ENCODE measurements at regions not wholly inside any gene's neighbourhood (a gene's known extent, or its start where the extent isn't known, plus 50 kb on each side); places are given as distances from the start of the nearest gene placed in this dataset.
"Not testable (repeated sequence)": the region's sequence is repeated elsewhere in the genome, so short reads cannot be mapped to it uniquely, and the experiment has no call there.

DNA sequence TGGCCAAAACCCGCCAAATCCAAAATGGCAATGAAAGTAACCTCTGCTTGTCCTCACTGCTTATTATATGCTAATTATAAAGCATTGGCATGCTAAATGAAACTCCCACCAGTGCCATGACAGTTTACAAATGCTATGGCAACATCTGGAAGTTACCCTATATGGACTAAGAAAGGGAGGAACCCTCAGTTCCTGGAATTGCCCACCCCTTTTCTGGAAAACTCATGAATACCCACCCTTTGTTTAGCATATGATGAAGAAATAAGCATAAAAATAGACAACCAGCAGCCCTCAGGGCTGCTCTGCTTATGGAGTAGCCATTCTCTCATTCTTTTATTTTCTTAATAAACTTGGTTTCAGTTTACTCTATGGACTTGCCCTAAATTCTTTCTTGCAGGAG, 269.8 kb downstream of the OLFM4 start:
- TF ChIP-seq EZH2phosphoT487 (IDR thresholded peaks at IDR 0.05; ENCODE audit: borderline replicate concordance, low read length): no peak
- TF ChIP-seq, protein P1, sequence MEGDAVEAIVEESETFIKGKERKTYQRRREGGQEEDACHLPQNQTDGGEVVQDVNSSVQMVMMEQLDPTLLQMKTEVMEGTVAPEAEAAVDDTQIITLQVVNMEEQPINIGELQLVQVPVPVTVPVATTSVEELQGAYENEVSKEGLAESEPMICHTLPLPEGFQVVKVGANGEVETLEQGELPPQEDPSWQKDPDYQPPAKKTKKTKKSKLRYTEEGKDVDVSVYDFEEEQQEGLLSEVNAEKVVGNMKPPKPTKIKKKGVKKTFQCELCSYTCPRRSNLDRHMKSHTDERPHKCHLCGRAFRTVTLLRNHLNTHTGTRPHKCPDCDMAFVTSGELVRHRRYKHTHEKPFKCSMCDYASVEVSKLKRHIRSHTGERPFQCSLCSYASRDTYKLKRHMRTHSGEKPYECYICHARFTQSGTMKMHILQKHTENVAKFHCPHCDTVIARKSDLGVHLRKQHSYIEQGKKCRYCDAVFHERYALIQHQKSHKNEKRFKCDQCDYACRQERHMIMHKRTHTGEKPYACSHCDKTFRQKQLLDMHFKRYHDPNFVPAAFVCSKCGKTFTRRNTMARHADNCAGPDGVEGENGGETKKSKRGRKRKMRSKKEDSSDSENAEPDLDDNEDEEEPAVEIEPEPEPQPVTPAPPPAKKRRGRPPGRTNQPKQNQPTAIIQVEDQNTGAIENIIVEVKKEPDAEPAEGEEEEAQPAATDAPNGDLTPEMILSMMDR (IDR thresholded peaks at IDR 0.05; ENCODE audit: low read depth, low read length, poor library complexity, severe bottlenecking): no peak
- Histone ChIP-seq H3K4me1 (ENCODE audit: control insufficient read depth, low read length) (no peaks in the 10 kb centered on the region), H4K20me1 (ENCODE audit: control insufficient read depth, insufficient read depth, low read depth, low read length) (no peaks in the 10 kb centered on the region), H3K9me2 (replicated peaks; ENCODE audit: control insufficient read depth, low read length) (no peaks in the 10 kb centered on the region), H3K27me3 (ENCODE audit: control insufficient read depth, low read length) (no peaks in the 10 kb centered on the region), H3K36me3 (ENCODE audit: control insufficient read depth, low read length) (no peaks in the 10 kb centered on the region), H3F3A (ENCODE audit: control insufficient read depth, insufficient read depth) (no peaks in the 10 kb centered on the region), H3K27ac (ENCODE audit: low read depth, low read length) (no peak overlapping the region), H3K4me3 (ENCODE audit: low read length) (no peak overlapping the region), H3K9me3 (ENCODE audit: control insufficient read depth, insufficient read depth, low read length) (no peaks in the 10 kb centered on the region), H3K79me2 (ENCODE audit: control insufficient read depth, low read length) (no peaks in the 10 kb centered on the region), H3K4me2 (ENCODE audit: low read length) (no peak overlapping the region)

DNA sequence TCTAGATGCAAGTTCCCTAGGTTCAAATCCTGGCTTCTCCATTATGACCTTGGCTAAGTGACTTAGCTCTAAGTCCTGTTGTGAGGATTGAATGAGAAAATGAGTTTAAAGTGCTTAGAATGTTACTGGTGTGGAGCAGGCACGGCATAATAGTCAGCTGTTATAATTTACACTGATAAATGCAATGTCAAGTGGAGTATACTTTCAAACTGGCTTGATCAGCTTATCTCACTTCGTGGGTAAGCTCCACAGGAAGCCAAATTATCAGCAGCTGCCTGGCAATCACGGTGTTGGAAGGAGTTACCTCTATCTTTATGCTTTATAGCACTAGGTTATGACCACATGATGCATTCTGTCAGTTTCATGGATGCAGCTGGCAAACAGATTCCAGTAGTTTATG, 272.8 kb downstream of the OLFM4 start:
- no peaks in the 10 kb centered on the region for H4K20me1 ChIP-seq (ENCODE audit: control insufficient read depth, insufficient read depth, low read depth, low read length)
- H3K4me3 ChIP-seq (ENCODE audit: low read length): no peak overlapping the region
- no peaks in the 10 kb centered on the region for H3K36me3 ChIP-seq (ENCODE audit: control insufficient read depth, low read length)
- TF ChIP-seq, protein P1 (IDR thresholded peaks at IDR 0.05; ENCODE audit: low read depth, low read length, poor library complexity, severe bottlenecking): no peak
- TF ChIP-seq EZH2phosphoT487 (IDR thresholded peaks at IDR 0.05; ENCODE audit: borderline replicate concordance, low read length): no peak
- H3K27me3 ChIP-seq (ENCODE audit: control insufficient read depth, low read length): no peaks in the 10 kb centered on the region
- no peaks in the 10 kb centered on the region for H3F3A ChIP-seq (ENCODE audit: control insufficient read depth, insufficient read depth)
- no peaks in the 10 kb centered on the region for H3K9me3 ChIP-seq (ENCODE audit: control insufficient read depth, insufficient read depth, low read length)
- H3K79me2 ChIP-seq (ENCODE audit: control insufficient read depth, low read length): no peaks in the 10 kb centered on the region
- no peaks in the 10 kb centered on the region for H3K4me1 ChIP-seq (ENCODE audit: control insufficient read depth, low read length)
- no peaks in the 10 kb centered on the region for H3K9me2 ChIP-seq (replicated peaks; ENCODE audit: control insufficient read depth, low read length)
- no peak overlapping the region for H3K4me2 ChIP-seq (ENCODE audit: low read length)
- no peak overlapping the region for H3K27ac ChIP-seq (ENCODE audit: low read depth, low read length)

- not testable (repeated sequence) for H3F3A ChIP-seq (ENCODE audit: control insufficient read depth, insufficient read depth); H3K36me3 ChIP-seq (ENCODE audit: control insufficient read depth, low read length); H3K27me3 ChIP-seq (ENCODE audit: control insufficient read depth, low read length); H4K20me1 ChIP-seq (ENCODE audit: control insufficient read depth, insufficient read depth, low read depth, low read length); H3K4me1 ChIP-seq (ENCODE audit: control insufficient read depth, low read length); H3K9me3 ChIP-seq (ENCODE audit: control insufficient read depth, insufficient read depth, low read length); H3K27ac ChIP-seq (ENCODE audit: low read depth, low read length); H3K9me2 ChIP-seq (replicated peaks; ENCODE audit: control insufficient read depth, low read length); H3K4me3 ChIP-seq (ENCODE audit: low read length); H3K4me2 ChIP-seq (ENCODE audit: low read length); H3K79me2 ChIP-seq (ENCODE audit: control insufficient read depth, low read length)
Measured at GRCh38 chr13:53305419-53305818, 276.8 kb downstream of the OLFM4 start.

DNA sequence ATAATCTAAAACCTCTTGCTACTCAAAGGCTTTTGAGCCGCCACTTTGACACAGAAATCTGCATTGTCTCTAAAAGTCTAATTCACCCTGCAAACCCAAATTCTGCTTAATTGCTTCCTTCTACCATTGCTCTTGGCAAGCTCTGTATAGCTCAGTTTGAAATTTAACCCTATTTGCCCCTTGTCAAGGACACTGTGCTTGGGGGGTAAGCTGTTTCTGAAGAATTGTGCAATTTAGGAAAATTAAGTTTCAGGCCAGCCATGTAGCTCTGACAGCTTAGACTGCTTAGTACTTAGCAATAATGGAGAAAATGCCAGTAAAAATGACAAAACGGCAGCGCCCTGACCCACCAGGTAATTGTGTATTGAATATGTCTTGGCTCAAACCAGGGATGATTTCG, 282.2 kb downstream of the OLFM4 start:
- Histone ChIP-seq H3K79me2 (ENCODE audit: control insufficient read depth, low read length) (no peaks in the 10 kb centered on the region), H3K4me1 (ENCODE audit: control insufficient read depth, low read length) (no peaks in the 10 kb centered on the region), H3K27ac (ENCODE audit: low read depth, low read length) (no peak overlapping the region), H3K4me3 (ENCODE audit: low read length) (no peak overlapping the region), H3K9me3 (ENCODE audit: control insufficient read depth, insufficient read depth, low read length) (no peaks in the 10 kb centered on the region), H3K36me3 (ENCODE audit: control insufficient read depth, low read length) (no peaks in the 10 kb centered on the region), H4K20me1 (ENCODE audit: control insufficient read depth, insufficient read depth, low read depth, low read length) (no peaks in the 10 kb centered on the region), H3K9me2 (replicated peaks; ENCODE audit: control insufficient read depth, low read length) (no peaks in the 10 kb centered on the region; the same call in 1 of the 2 replicates), H3K27me3 (ENCODE audit: control insufficient read depth, low read length) (no peaks in the 10 kb centered on the region), H3F3A (ENCODE audit: control insufficient read depth, insufficient read depth) (no peaks in the 10 kb centered on the region), H3K4me2 (ENCODE audit: low read length) (no peak overlapping the region)
- TF ChIP-seq, protein P1 (IDR thresholded peaks at IDR 0.05; ENCODE audit: low read depth, low read length, poor library complexity, severe bottlenecking): no peak
- no peak for TF ChIP-seq EZH2phosphoT487 (IDR thresholded peaks at IDR 0.05; ENCODE audit: borderline replicate concordance, low read length)
